Retinal pigment epithelial cell (primary cell): ENCODE measurements at regions not wholly inside any gene's neighbourhood (a gene's known extent, or its start where the extent isn't known, plus 50 kb on each side); places are given as distances from the start of the nearest gene placed in this dataset.

ENCODE experiments used
- DNase-seq: peaks from one replicate; pipeline ENCODE4 v3.0.0-alpha.2; 2010; ENCODE audit warnings: low read depth
- H3K4me3 ChIP-seq: 2 replicates; pipeline ENCODE4 v1.5.1; 2011; ENCODE audit warnings: mild to moderate bottlenecking, low read length, control low read depth, moderate library complexity
- CTCF ChIP-seq: conservative IDR thresholded peaks from 2 replicates; pipeline ENCODE4 v1.5.1; 2011; ENCODE audit warnings: low read depth, low read length, control low read depth, inconsistent platforms

DNA sequence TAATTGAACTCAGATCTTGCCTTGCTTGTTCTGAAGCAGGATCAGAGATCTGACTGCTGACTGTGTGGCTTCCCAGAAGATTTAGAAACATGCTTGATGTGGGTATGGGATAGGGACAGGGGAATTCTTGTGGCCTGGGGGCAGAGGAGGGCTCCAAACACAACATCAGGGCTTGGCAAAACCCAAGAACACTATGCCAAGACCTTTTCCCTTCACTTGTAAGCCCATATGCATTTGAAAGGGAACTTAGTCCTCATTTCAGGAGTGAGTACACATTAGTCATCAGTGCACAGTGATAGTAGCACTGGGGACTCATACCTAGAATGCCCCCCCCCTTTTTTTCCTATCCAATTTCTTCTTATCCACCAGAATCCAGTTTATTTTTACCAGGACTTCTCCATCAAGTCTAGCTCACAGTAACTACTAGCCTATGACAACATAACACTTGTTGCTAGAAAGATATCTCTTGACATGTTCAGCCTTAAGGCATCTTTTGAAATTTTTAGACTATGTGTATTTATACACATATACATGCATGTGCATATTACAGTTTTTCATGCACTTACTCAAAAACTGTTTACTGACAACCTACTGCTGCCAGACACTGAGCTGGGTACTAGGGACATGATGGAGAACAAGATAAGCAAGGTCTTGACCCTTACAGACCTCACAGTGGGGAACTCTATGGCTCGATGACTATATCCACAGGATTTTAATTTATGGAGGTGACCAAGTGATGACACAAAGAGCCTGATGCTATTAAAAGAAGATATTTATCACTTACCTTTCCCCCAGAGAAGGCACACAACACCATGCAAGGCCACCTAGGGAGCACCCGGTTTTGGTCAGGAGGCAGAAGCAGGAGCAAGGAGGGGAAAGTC lies 158.3 kb upstream of the MAP3K1 start:
- TF ChIP-seq CTCF = no peak
- no peak overlapping the region for H3K4me3 ChIP-seq
- DNase-seq = no peak

DNA sequence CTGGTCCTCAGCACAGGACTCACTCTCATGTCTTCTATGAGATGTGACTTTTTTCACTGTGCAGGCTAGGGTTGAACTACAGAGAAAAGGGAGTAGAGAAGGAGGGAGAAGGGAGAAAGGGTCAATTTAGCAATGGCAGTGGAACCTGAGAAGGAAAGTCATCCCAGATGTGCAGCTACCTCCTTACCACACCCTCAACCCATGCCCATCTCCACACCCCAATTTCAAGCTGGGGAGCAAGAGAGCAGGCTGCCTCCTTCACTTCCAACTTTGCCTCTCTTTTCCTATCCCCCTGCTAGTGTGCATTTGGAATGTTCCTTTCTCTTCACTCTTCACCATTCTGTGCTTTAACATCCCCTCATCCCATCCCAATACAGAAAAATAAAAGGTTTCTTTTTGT lies 163.5 kb upstream of the MAP3K1 start:
- no peak for DNase-seq
- no peak overlapping the region for H3K4me3 ChIP-seq

DNA sequence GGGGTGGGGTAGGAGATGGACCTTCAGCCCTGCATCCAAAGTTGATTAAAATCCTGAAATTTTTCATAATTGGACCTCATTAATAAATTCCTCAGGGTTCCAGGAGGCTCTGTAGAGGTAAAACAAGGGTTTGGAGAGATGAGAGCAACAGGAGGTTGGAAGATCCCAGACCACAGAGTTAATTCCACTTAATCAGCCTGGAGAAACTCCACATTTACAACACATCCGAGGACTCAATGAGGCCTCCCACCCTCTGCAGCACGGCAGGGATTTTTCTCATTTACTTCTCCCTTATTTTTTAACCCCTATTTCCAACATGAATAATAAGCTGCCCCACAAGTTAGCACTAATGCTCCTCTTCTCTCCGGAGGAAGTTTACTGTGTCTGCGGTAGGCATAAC lies 165.0 kb upstream of the MAP3K1 start:
- no peak for TF ChIP-seq CTCF
- no peak overlapping the region for H3K4me3 ChIP-seq
- DNase-seq = no peak

More for the DNA sequence above, 163.5 kb upstream of the MAP3K1 start:
- no peak for TF ChIP-seq CTCF

GRCh38 chr5:56649569-56649968 lies 165.8 kb upstream of the MAP3K1 start:
- DNase-seq = no peak
- no peak for TF ChIP-seq CTCF
- H3K4me3 ChIP-seq = no peak overlapping the region

DNA sequence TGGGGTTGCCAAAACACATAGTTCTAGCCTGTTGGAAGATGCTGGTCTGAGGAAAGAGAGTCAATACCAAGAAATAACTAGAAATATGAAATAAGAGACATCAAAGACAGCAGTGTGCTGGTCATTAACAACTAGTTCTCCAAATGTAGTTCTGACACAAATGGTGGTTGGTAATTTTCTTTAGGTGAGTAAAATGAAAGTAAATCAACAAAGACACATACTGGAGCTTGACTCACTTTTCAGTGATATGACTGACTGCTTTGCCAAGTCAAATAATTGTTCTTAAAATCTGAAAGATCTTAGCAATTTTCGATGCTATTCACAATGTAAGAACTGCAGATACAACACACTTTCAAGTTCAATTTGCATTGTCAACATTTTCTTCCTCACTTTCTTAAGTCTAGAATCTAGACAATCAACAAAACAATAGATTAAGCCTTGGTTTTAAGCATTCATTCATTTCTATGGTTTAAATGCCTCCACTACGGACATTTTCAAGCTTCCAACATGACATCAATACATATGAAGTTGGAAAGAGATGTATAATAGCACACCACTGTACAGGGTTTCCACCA lies 166.8 kb upstream of the MAP3K1 start:
- DNase-seq = no peak
- no peak overlapping the region for H3K4me3 ChIP-seq
- no peak for TF ChIP-seq CTCF

DNA sequence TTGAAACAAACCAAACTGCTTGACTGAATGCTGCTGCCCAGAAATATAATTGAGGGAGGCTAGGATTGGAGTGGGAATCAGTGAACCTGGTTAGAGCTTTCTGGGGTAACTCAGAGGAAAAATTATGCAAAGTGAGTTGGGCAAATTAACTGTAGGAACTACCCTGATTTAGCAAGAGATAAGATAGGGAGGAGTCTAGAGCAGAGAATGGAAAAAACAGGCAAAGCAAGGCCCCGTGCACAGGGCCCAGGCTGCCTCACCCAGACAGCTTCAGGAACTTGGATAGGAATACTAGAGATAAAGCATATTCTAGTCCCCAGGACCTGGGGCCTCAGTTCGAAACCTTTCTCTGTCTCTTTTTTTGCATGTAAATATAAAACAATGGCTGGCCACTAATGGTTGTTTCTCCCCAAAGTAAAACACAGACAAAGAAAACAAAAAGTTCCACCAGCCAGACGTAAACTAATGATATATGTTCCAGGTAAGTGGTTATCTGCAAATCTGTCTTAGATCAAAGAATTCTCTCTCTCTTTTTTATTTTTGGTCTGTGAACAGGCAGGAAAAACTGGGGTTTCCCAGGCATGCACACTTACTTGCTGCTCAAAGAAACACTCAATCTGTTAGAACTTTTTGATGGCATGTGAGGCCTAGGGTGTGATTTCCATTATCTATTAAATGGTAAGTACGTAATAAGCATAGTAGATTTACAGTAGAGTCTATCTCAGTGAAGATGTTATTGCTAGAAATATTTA lies 168.1 kb upstream of the MAP3K1 start:
- no peak for DNase-seq
- no peak for TF ChIP-seq CTCF
- no peak overlapping the region for H3K4me3 ChIP-seq
